ENCODE measurements at regions not wholly inside any gene's neighbourhood (a gene's known extent, or its start where the extent isn't known, plus 50 kb on each side); places are given as distances from the start of the nearest gene placed in this dataset.

DNA sequence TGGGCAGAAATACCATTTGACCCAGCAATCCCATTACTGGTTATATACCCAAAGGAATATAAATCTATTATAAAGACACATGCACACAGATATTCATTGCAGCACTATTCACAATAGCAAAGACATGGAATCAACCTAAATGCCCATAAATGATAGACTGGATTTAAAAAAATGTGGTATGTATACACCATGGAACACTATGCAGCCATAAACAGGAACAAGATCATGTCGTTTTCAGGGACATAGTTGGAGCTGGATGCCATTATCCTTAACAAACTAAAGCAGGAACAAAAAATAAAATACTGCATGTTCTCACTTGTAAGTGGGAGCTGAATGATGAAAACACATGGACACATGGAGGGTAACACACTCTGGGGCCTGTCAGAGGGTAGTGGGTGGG, 335.6 kb downstream of the BTG1 start:
- Histone ChIP-seq H3K36me3 (ENCODE audit: control insufficient read depth, insufficient read depth, low read length) (no peaks in the 10 kb centered on the region), H3K27me3 (ENCODE audit: control insufficient read depth, insufficient read depth, low read length) (no peaks in the 10 kb centered on the region), H3K4me3 (ENCODE audit: low read depth, low read length) (no peak overlapping the region)
- no peak for DNase-seq (ENCODE audit: low read depth)
- TF ChIP-seq, protein P1, sequence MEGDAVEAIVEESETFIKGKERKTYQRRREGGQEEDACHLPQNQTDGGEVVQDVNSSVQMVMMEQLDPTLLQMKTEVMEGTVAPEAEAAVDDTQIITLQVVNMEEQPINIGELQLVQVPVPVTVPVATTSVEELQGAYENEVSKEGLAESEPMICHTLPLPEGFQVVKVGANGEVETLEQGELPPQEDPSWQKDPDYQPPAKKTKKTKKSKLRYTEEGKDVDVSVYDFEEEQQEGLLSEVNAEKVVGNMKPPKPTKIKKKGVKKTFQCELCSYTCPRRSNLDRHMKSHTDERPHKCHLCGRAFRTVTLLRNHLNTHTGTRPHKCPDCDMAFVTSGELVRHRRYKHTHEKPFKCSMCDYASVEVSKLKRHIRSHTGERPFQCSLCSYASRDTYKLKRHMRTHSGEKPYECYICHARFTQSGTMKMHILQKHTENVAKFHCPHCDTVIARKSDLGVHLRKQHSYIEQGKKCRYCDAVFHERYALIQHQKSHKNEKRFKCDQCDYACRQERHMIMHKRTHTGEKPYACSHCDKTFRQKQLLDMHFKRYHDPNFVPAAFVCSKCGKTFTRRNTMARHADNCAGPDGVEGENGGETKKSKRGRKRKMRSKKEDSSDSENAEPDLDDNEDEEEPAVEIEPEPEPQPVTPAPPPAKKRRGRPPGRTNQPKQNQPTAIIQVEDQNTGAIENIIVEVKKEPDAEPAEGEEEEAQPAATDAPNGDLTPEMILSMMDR (IDR thresholded peaks at IDR 0.05; ENCODE audit: insufficient read depth, low read length, poor library complexity, severe bottlenecking) = no peak

GRCh38 chr12:91805031-91805430, 340.6 kb downstream of the BTG1 start:
- TF ChIP-seq, protein P1 (IDR thresholded peaks at IDR 0.05; ENCODE audit: insufficient read depth, low read length, poor library complexity, severe bottlenecking) = no peak
- H3K36me3 ChIP-seq (ENCODE audit: control insufficient read depth, insufficient read depth, low read length) = no peaks in the 10 kb centered on the region

DNA sequence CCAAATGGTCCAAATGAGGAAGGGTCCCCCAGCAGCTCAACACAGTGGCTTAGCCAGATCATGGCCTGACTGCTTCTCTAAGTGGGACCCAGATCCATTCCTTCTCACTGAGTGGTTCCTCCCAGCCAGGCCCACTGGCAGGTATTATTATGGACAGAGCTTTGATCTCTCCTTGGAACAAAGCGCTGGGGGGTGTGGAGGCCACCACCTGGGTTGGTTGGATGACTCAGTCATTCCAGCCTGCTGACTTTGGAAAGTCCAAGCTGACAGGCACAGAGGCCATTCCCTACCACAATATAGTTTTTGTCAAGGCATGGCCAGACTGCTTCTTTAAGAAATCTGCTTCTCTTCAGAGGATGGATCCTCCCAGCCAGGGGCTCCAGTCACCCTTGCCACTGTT, 341.1 kb downstream of the BTG1 start:
- peak; percentile 65 for DNase-seq (ENCODE audit: low read depth)
- H3K36me3 ChIP-seq (ENCODE audit: control insufficient read depth, insufficient read depth, low read length) = no peaks in the 10 kb centered on the region
- TF ChIP-seq, protein P1 (IDR thresholded peaks at IDR 0.05; ENCODE audit: insufficient read depth, low read length, poor library complexity, severe bottlenecking) = no peak
- no peaks in the 10 kb centered on the region for H3K27me3 ChIP-seq (ENCODE audit: control insufficient read depth, insufficient read depth, low read length)
- H3K4me3 ChIP-seq (ENCODE audit: low read depth, low read length) = no peak overlapping the region

More at GRCh38 chr12:91805031-91805430, 340.6 kb downstream of the BTG1 start:
- DNase-seq (ENCODE audit: low read depth) = no peak
- Histone ChIP-seq H3K27me3 (ENCODE audit: control insufficient read depth, insufficient read depth, low read length) (no peaks in the 10 kb centered on the region), H3K4me3 (ENCODE audit: low read depth, low read length) (no peak overlapping the region)

- Histone ChIP-seq H3K4me3 (ENCODE audit: low read depth, low read length) (no peak overlapping the region), H3K27me3 (ENCODE audit: control insufficient read depth, insufficient read depth, low read length) (no peaks in the 10 kb centered on the region), H3K36me3 (ENCODE audit: control insufficient read depth, insufficient read depth, low read length) (no peaks in the 10 kb centered on the region)
- DNase-seq (ENCODE audit: low read depth) = no peak
- TF ChIP-seq, protein P1 (IDR thresholded peaks at IDR 0.05; ENCODE audit: insufficient read depth, low read length, poor library complexity, severe bottlenecking) = no peak
Measured at GRCh38 chr12:91801048-91801447, 344.6 kb downstream of the BTG1 start.

- Histone ChIP-seq H3K27me3 (ENCODE audit: control insufficient read depth, insufficient read depth, low read length) (no peaks in the 10 kb centered on the region), H3K4me3 (ENCODE audit: low read depth, low read length) (no peak overlapping the region), H3K36me3 (ENCODE audit: control insufficient read depth, insufficient read depth, low read length) (no peaks in the 10 kb centered on the region)
- TF ChIP-seq, protein P1 (IDR thresholded peaks at IDR 0.05; ENCODE audit: insufficient read depth, low read length, poor library complexity, severe bottlenecking) = no peak
- DNase-seq (ENCODE audit: low read depth) = no peak
Measured at GRCh38 chr12:91793676-91794075, 352.0 kb downstream of the BTG1 start.

GRCh38 chr12:91792597-91792996, 353.0 kb downstream of the BTG1 start:
- no peaks in the 10 kb centered on the region for H3K27me3 ChIP-seq (ENCODE audit: control insufficient read depth, insufficient read depth, low read length)

More at GRCh38 chr12:91792597-91792996, 353.0 kb downstream of the BTG1 start:
- no peak for DNase-seq (ENCODE audit: low read depth)
- Histone ChIP-seq H3K36me3 (ENCODE audit: control insufficient read depth, insufficient read depth, low read length) (no peaks in the 10 kb centered on the region), H3K4me3 (ENCODE audit: low read depth, low read length) (no peak overlapping the region)
- TF ChIP-seq, protein P1 (IDR thresholded peaks at IDR 0.05; ENCODE audit: insufficient read depth, low read length, poor library complexity, severe bottlenecking) = no peak
